Body of pancreas (tissue), 4 donors: ENCODE measurements at regions not wholly inside any gene's neighbourhood (a gene's known extent, or its start where the extent isn't known, plus 50 kb on each side); places are given as distances from the start of the nearest gene placed in this dataset.

ENCODE experiments used
- CTCF ChIP-seq, 7 experiments: fragments of 450-650 bp in 4 of 7; fragments of 200-600 bp in 3 of 7; sonication (generic) in 3 of 7; IDR thresholded peaks; one replicate each; pipeline ENCODE4 v1.5.1; 2016 to 2019; ENCODE audit warnings: antibody characterized with exemption in 7 of 7
- POLR2A ChIP-seq, 3 donors: fragments of 450-650 bp; IDR thresholded peaks; one replicate each; pipeline ENCODE4 v1.6.1; 2016; ENCODE audit warnings: antibody characterized with exemption in 3 of 3, mild to moderate bottlenecking in 2 of 3

GRCh38 chr12:97940629-97941028 is 478.0 kb downstream of the RMST start:
- TF ChIP-seq CTCF (IDR thresholded peaks at IDR 0.05), result no peak
- no peak for TF ChIP-seq POLR2A (IDR thresholded peaks at IDR 0.05)
